Transverse colon (tissue), 4 donors: ENCODE measurements at regions not wholly inside any gene's neighbourhood (a gene's known extent, or its start where the extent isn't known, plus 50 kb on each side); places are given as distances from the start of the nearest gene placed in this dataset.

Source experiments
- DNase-seq: peaks from one replicate; pipeline ENCODE4 v3.0.0-alpha.2; 2019
- H3K27ac ChIP-seq, 4 donors: fragments of 200-600 bp; sonication (generic); 2 replicates each; pipeline ENCODE4 v1.5.1; 2016 to 2018; ENCODE audit warnings: inconsistent platforms in 4 of 4
- H3K27me3 ChIP-seq: fragments of 200-600 bp; sonication (generic); 2 replicates; pipeline ENCODE4 v1.5.1; 2017; ENCODE audit warnings: inconsistent platforms
- H3K36me3 ChIP-seq, 4 donors: fragments of 200-600 bp; sonication (generic); 2 replicates each; pipeline ENCODE4 v1.5.1; 2017 to 2019; ENCODE audit warnings: inconsistent platforms in 4 of 4
- H3K4me1 ChIP-seq, 4 donors: fragments of 200-600 bp; sonication (generic); 2 replicates each; pipeline ENCODE4 v1.5.1; 2017 to 2020; ENCODE audit warnings: inconsistent platforms in 4 of 4
- H3K4me3 ChIP-seq, 4 donors: fragments of 200-600 bp; sonication (generic); 1 replicate in 1 of 4; 2 replicates in 3 of 4; pipeline versions ENCODE4 v1.5.1 to v1.6.1; 2017 to 2019; ENCODE audit warnings: inconsistent platforms in 4 of 4
- H3K9me3 ChIP-seq, 2 donors: fragments of 200-600 bp; sonication (generic); 2 replicates each; pipeline ENCODE4 v1.5.1; 2017 to 2019; ENCODE audit warnings: inconsistent platforms in 2 of 2
- CTCF ChIP-seq, 5 experiments: fragments of 200-600 bp in 3 of 5; fragments of 450-650 bp in 2 of 5; sonication (generic) in 3 of 5; IDR thresholded peaks; 1 replicate in 2 of 5; 2 replicates in 3 of 5; pipeline ENCODE4 v1.5.1; 2016 to 2017; ENCODE audit warnings: antibody characterized with exemption in 5 of 5, inconsistent platforms in 3 of 5, mild to moderate bottlenecking in 2 of 5, moderate library complexity in 1 of 5
- EP300 ChIP-seq: sonication (generic); formaldehyde crosslinking; IDR thresholded peaks from one replicate; pipeline ENCODE4 v1.6.1; 2017; ENCODE audit warnings: antibody characterized with exemption, low read depth
- POLR2A ChIP-seq: fragments of 450-650 bp; IDR thresholded peaks from one replicate; pipeline ENCODE4 v1.6.1; 2016; ENCODE audit warnings: antibody characterized with exemption, mild to moderate bottlenecking, moderate library complexity
- POLR2AphosphoS5 ChIP-seq, 3 donors: sonication (generic); formaldehyde crosslinking; IDR thresholded peaks; one replicate each; pipeline ENCODE4 v1.6.1; 2016; ENCODE audit warnings: antibody characterized with exemption in 3 of 3
- WGBS, 2 donors: methylation state at CpG; one replicate each; pipeline ENCODE4 v1.1.5; 2018; ENCODE audit warnings: low coverage in 1 of 2; 5-methylcytosine and 5-hydroxymethylcytosine counted together
- in situ Hi-C, 4 donors: fragments of 200-750 bp; cut with MboI; loops; one replicate each; pipeline versions ENCODE4 v1.15.0 to v1.15.1; 2017; ENCODE audit warnings: low sequenced_read_pairs in 3 of 4, low pct_ligation_motif_present in 1 of 4, low pct_unique_long_range_greater_than_20kb in 1 of 4
- intact Hi-C: fragments of 100-400 bp; cut with DNase I; formaldehyde crosslinking; loops from one replicate; pipeline ENCODE4 v1.15.1; 2023; ENCODE audit warnings: low total_unique reads

GRCh38 chr3:30185872-30186271 is 420.5 kb upstream of the TGFBR2 start:
- Histone ChIP-seq H3K4me3 (no peak overlapping the region), H3K27ac (no peak overlapping the region), H3K9me3 (no peaks in the 10 kb centered on the region), H3K4me1 (no peaks in the 10 kb centered on the region), H3K27me3 (no peaks in the 10 kb centered on the region), H3K36me3 (no peaks in the 10 kb centered on the region)
- in situ Hi-C loops, result loop anchor here in 1 of 4 donors (25.0 kb wide), 1 partner anchor 149 kb away; no protein-coding TSS in a partner anchor
- no peak for TF ChIP-seq POLR2A
- no peak for TF ChIP-seq EP300
- no peak for TF ChIP-seq CTCF (IDR thresholded peaks at IDR 0.05)
- TF ChIP-seq POLR2AphosphoS5 (IDR thresholded peaks at IDR 0.05), result no peak
- no peak for DNase-seq
- intact Hi-C loops, result no loop called here

- Histone ChIP-seq H3K27ac (no peak overlapping the region), H3K27me3 (no peaks in the 10 kb centered on the region), H3K4me3 (no peak overlapping the region), H3K4me1 (no peaks in the 10 kb centered on the region), H3K9me3 (no peaks in the 10 kb centered on the region), H3K36me3 (no peaks in the 10 kb centered on the region)
- no peak for DNase-seq
- WGBS, 2 donors, result 80% methylated on average over 3 of the region's 3 CpGs; no CpG with 5 or more reads in 1 of the 2 donors
- no peak for TF ChIP-seq CTCF (IDR thresholded peaks at IDR 0.05)
- no peak for TF ChIP-seq EP300
- TF ChIP-seq POLR2AphosphoS5 (IDR thresholded peaks at IDR 0.05), result no peak
- no peak for TF ChIP-seq POLR2A
- intact Hi-C loops (no loop called here), in situ Hi-C loops (loop anchor here in 1 of 4 donors (25.0 kb wide), 1 partner anchor 149 kb away; no protein-coding TSS in a partner anchor)
Observed at GRCh38 chr3:30186741-30187219, 419.6 kb upstream of the TGFBR2 start.

DNA sequence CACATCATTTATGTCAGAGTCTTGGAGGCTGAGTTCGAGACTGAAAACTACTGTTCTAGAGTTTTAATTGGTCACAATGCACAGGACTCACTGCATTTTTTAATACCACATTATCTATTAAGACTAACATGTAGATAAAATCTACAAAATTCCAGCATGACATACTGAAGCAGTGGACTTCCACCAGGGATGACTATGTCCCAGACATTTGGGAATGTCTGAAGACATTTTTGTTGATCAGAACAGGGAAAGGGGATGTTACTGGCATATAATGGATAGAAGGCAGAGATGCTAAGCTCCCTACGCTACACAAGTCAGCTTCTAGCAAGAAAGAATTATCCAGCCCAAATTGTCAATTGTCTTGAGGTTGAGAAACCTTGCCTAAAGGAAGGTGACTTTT is 419.0 kb upstream of the TGFBR2 start:
- intact Hi-C loops, result no loop called here
- H3K4me1 ChIP-seq, result no peaks in the 10 kb centered on the region
- TF ChIP-seq POLR2AphosphoS5 (IDR thresholded peaks at IDR 0.05), result no peak
- no peak for TF ChIP-seq CTCF (IDR thresholded peaks at IDR 0.05)
- no peak for TF ChIP-seq POLR2A
- TF ChIP-seq EP300, result no peak
- DNase-seq, result no peak
- in situ Hi-C loops, result loop anchor here in 1 of 4 donors (25.0 kb wide), 1 partner anchor 150 kb away; no protein-coding TSS in a partner anchor
- H3K4me3 ChIP-seq, result no peak overlapping the region
- WGBS, 2 donors, result 85 to 90% methylated on average over 1 to 2 of the region's 2 CpGs
- no peak overlapping the region for H3K27ac ChIP-seq
- no peaks in the 10 kb centered on the region for H3K9me3 ChIP-seq
- H3K36me3 ChIP-seq, result no peaks in the 10 kb centered on the region
- H3K27me3 ChIP-seq, result no peaks in the 10 kb centered on the region

DNA sequence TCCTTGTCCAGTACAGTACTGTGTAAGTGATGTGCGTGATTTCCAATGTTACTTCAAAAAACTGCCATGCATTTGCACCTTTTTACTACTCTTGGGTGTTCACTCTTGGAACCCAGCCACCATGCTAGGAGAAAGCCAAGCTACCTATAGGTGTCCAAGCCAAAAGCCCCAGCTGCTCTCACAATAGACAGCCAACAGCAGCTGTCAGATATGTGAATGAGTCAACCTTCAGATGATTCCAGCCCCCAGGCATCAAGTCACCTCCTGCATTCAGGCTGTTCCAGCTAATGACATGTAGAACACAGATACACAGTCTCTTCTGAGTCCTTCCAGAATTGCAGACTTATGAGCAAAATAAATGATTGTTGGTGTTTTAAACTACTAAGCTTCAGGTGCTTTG is 417.7 kb upstream of the TGFBR2 start:
- TF ChIP-seq POLR2A (no peak), CTCF (IDR thresholded peaks at IDR 0.05) (no peak), POLR2AphosphoS5 (IDR thresholded peaks at IDR 0.05) (no peak), EP300 (no peak)
- in situ Hi-C loops, result loop anchor here in 1 of 4 donors (25.0 kb wide), 1 partner anchor 151 kb away; no protein-coding TSS in a partner anchor
- Histone ChIP-seq H3K27ac (no peak overlapping the region), H3K9me3 (no peaks in the 10 kb centered on the region), H3K36me3 (no peaks in the 10 kb centered on the region), H3K4me3 (no peak overlapping the region), H3K4me1 (no peaks in the 10 kb centered on the region), H3K27me3 (no peaks in the 10 kb centered on the region)
- DNase-seq, result no peak
- intact Hi-C loops, result no loop called here
- WGBS, 2 donors, result 56% methylated on average over 1 of the region's 1 CpG; no CpG with 5 or more reads in 1 of the 2 donors
